Left lung (tissue), 4 donors: ENCODE measurements at regions not wholly inside any gene's neighbourhood (a gene's known extent, or its start where the extent isn't known, plus 50 kb on each side); places are given as distances from the start of the nearest gene placed in this dataset.
"Not testable (repeated sequence)": the region's sequence is repeated elsewhere in the genome, so short reads cannot be mapped to it uniquely, and the experiment has no call there.

Experiments
- ATAC-seq: fragments of 200-7000 bp; cut with Tn5 transposase; one replicate; pipeline ENCODE4 v1.9.1; 2020; ENCODE audit warnings: moderate library complexity
- DNase-seq, 4 donors: peaks; one replicate each; pipeline ENCODE4 v3.0.0-alpha.2; 2013 to 2020
- H3K27ac ChIP-seq, 2 donors: fragments of 200-600 bp; sonication (generic) in 1 of 2; one replicate each; pipeline versions ENCODE4 v1.5.0 to v1.8.0; 2020 to 2021
- H3K27me3 ChIP-seq, 2 donors: fragments of 200-600 bp; sonication (generic) in 1 of 2; one replicate each; pipeline versions ENCODE4 v1.5.0 to v1.8.0; 2020 to 2021
- H3K36me3 ChIP-seq, 2 donors: fragments of 200-600 bp; sonication (generic) in 1 of 2; one replicate each; pipeline versions ENCODE4 v1.5.0 to v1.8.0; 2020 to 2021
- H3K4me1 ChIP-seq, 2 donors: fragments of 200-600 bp; one replicate each; pipeline ENCODE4 v1.8.0; 2021
- H3K4me3 ChIP-seq, 2 donors: fragments of 200-600 bp; sonication (generic) in 1 of 2; one replicate each; pipeline versions ENCODE4 v1.5.0 to v1.8.0; 2020 to 2021; ENCODE audit warnings: mild to moderate bottlenecking in 1 of 2
- H3K9me3 ChIP-seq, 2 donors: fragments of 200-600 bp; sonication (generic) in 1 of 2; one replicate each; pipeline versions ENCODE4 v1.5.0 to v1.8.0; 2020 to 2021
- CTCF ChIP-seq, 2 donors: fragments of 200-600 bp; sonication (generic) in 1 of 2; IDR thresholded peaks; one replicate each; pipeline versions ENCODE4 v1.5.0 to v1.8.0; 2021; ENCODE audit warnings: antibody characterized with exemption in 2 of 2
- intact Hi-C, 2 donors: fragments of 100-400 bp; cut with DNase I; formaldehyde crosslinking; loops; one replicate each; pipeline versions ENCODE4 v1.11.2 to v1.14.2; 2022
- donor health status: DM: no; HTN: yes; CAD: no.
- donor health status: DM: no; HTN: no; CAD: no.

GRCh38 chr12:113533842-113534375, 62.2 kb upstream of the LHX5 start:
- TF ChIP-seq CTCF (IDR thresholded peaks at IDR 0.05) = no peak
- no peak for ATAC-seq
- no peak overlapping the region for H3K27ac ChIP-seq
- H3K27me3 ChIP-seq = peaks cover 0 to 70% of the 10 kb centered on the region in 2 donors
- H3K4me1 ChIP-seq = no peaks in the 10 kb centered on the region
- intact Hi-C loops = no loop called here
- no peak for DNase-seq
- H3K9me3 ChIP-seq = peaks cover 0 to 1% of the 10 kb centered on the region in 2 donors
- no peaks in the 10 kb centered on the region for H3K36me3 ChIP-seq
- H3K4me3 ChIP-seq = no peak overlapping the region

- intact Hi-C loops = no loop called here
- no peaks in the 10 kb centered on the region for H3K36me3 ChIP-seq
- no peak overlapping the region for H3K4me3 ChIP-seq
- TF ChIP-seq CTCF (IDR thresholded peaks at IDR 0.05) = no peak
- DNase-seq (no peak), ATAC-seq (no peak)
- H3K27ac ChIP-seq = no peak overlapping the region
- no peaks in the 10 kb centered on the region for H3K9me3 ChIP-seq
- peaks cover 0 to 85% of the 10 kb centered on the region in 2 donors for H3K27me3 ChIP-seq
- no peaks in the 10 kb centered on the region for H3K4me1 ChIP-seq
Measured at GRCh38 chr12:113532292-113532691, 60.6 kb upstream of the LHX5 start.

- H3K4me1 ChIP-seq, H3K36me3 ChIP-seq, H3K4me3 ChIP-seq, ATAC-seq, intact Hi-C loops, DNase-seq, H3K9me3 ChIP-seq, H3K27ac ChIP-seq: not testable (repeated sequence)
- H3K27me3 ChIP-seq = peaks cover 0 to 85% of the 10 kb centered on the region in 2 donors
Measured at GRCh38 chr12:113531073-113531472, 59.4 kb upstream of the LHX5 start.

- ATAC-seq (no peak), DNase-seq (no peak)
- H3K4me3 ChIP-seq = no peak overlapping the region
- H3K9me3 ChIP-seq = no peaks in the 10 kb centered on the region
- no peak overlapping the region for H3K27ac ChIP-seq
- peaks cover 0 to 85% of the 10 kb centered on the region in 2 donors for H3K27me3 ChIP-seq
- no peaks in the 10 kb centered on the region for H3K36me3 ChIP-seq
- no peaks in the 10 kb centered on the region for H3K4me1 ChIP-seq
- intact Hi-C loops = no loop called here
- no peak for TF ChIP-seq CTCF (IDR thresholded peaks at IDR 0.05)
Measured at GRCh38 chr12:113528606-113529293, 57.1 kb upstream of the LHX5 start.

GRCh38 chr12:113525066-113525465, 53.4 kb upstream of the LHX5 start:
- Histone ChIP-seq H3K4me3 (no peak overlapping the region), H3K27me3 (peaks cover 2 to 90% of the 10 kb centered on the region in 2 donors), H3K9me3 (no peaks in the 10 kb centered on the region), H3K27ac (no peak overlapping the region), H3K4me1 (no peaks in the 10 kb centered on the region), H3K36me3 (no peaks in the 10 kb centered on the region)
- no peak for TF ChIP-seq CTCF (IDR thresholded peaks at IDR 0.05)
- intact Hi-C loops = no loop called here
- DNase-seq (no peak), ATAC-seq (no peak)

GRCh38 chr12:113524495-113524894, 52.8 kb upstream of the LHX5 start:
- no peak overlapping the region for H3K27ac ChIP-seq
- no peaks in the 10 kb centered on the region for H3K36me3 ChIP-seq
- no peak overlapping the region for H3K4me3 ChIP-seq
- ATAC-seq = no peak
- no peak for TF ChIP-seq CTCF (IDR thresholded peaks at IDR 0.05)
- H3K9me3 ChIP-seq = no peaks in the 10 kb centered on the region
- DNase-seq = no peak
- peaks cover 8 to 96% of the 10 kb centered on the region in 2 donors for H3K27me3 ChIP-seq
- no peaks in the 10 kb centered on the region for H3K4me1 ChIP-seq
- intact Hi-C loops = no loop called here
